Astrocyte (in vitro differentiated cells and primary cell): ENCODE measurements at regions not wholly inside any gene's neighbourhood (a gene's known extent, or its start where the extent isn't known, plus 50 kb on each side); places are given as distances from the start of the nearest gene placed in this dataset.

Experiments used
- DNase-seq: peaks from one replicate; pipeline ENCODE4 v3.0.0-alpha.2; 2010; ENCODE audit warnings: low read depth
- FAIRE-seq: peaks from 2 replicates; lab custom pipeline; 2011; peaks lifted over from hg19 to GRCh38; lab: Jason Lieb, UNC
- H2AFZ ChIP-seq: 2 replicates; pipeline ENCODE4 v1.6.0; 2012; ENCODE audit warnings: low read depth, low read length, inconsistent platforms
- H3K27ac ChIP-seq: 2 replicates; pipeline ENCODE4 v1.5.1; 2011; ENCODE audit warnings: low read depth, low read length, inconsistent platforms
- H3K27me3 ChIP-seq: 2 replicates; pipeline ENCODE4 v1.6.0; 2011; ENCODE audit warnings: low read length, inconsistent platforms; ENCODE audit not compliant: insufficient read depth
- H3K36me3 ChIP-seq: 2 replicates; pipeline ENCODE4 v1.5.1; 2011; ENCODE audit warnings: low read length, inconsistent platforms; ENCODE audit not compliant: insufficient read depth
- H3K4me1 ChIP-seq: 2 replicates; pipeline ENCODE4 v1.5.1; 2011; ENCODE audit warnings: low read length, inconsistent platforms; ENCODE audit not compliant: insufficient read depth
- H3K4me2 ChIP-seq: 2 replicates; pipeline ENCODE4 v1.6.0; 2012; ENCODE audit warnings: low read length, inconsistent platforms
- H3K4me3 ChIP-seq: 2 replicates; pipeline ENCODE4 v1.5.1; 2011; ENCODE audit warnings: low read depth, mild to moderate bottlenecking, low read length, inconsistent platforms; ENCODE audit not compliant: insufficient read depth
- H3K79me2 ChIP-seq: 2 replicates; pipeline ENCODE4 v1.6.0; 2012; ENCODE audit warnings: mild to moderate bottlenecking, low read length, inconsistent platforms; ENCODE audit not compliant: insufficient read depth
- H3K9ac ChIP-seq: 2 replicates; pipeline ENCODE4 v1.6.0; 2012; ENCODE audit warnings: mild to moderate bottlenecking, low read length, inconsistent platforms
- H3K9me3 ChIP-seq: 2 replicates; pipeline ENCODE4 v1.5.1; 2012; ENCODE audit warnings: low read depth, mild to moderate bottlenecking, low read length, inconsistent platforms; ENCODE audit not compliant: insufficient read depth
- H4K20me1 ChIP-seq: 2 replicates; pipeline ENCODE4 v1.6.0; 2012; ENCODE audit warnings: low read length, inconsistent platforms; ENCODE audit not compliant: insufficient read depth
- H3K27ac Mint-ChIP-seq: one replicate; pipeline ENCODE4 v1.8.0; 2021; ENCODE audit warnings: mild to moderate bottlenecking, mixed read lengths; ENCODE audit not compliant: unreplicated experiment
- H3K27me3 Mint-ChIP-seq: one replicate; pipeline ENCODE4 v1.8.0; 2021; ENCODE audit warnings: low read depth, mixed read lengths; ENCODE audit not compliant: unreplicated experiment
- H3K36me3 Mint-ChIP-seq: one replicate; pipeline ENCODE4 v1.8.0; 2021; ENCODE audit warnings: low read depth, mixed read lengths; ENCODE audit not compliant: unreplicated experiment
- H3K4me1 Mint-ChIP-seq: one replicate; pipeline ENCODE4 v1.8.0; 2021; ENCODE audit warnings: low read depth, mixed read lengths; ENCODE audit not compliant: unreplicated experiment
- H3K4me3 Mint-ChIP-seq: one replicate; pipeline ENCODE4 v1.8.0; 2021; ENCODE audit warnings: mild to moderate bottlenecking, moderate library complexity, mixed read lengths; ENCODE audit not compliant: unreplicated experiment
- H3K9me3 Mint-ChIP-seq: one replicate; pipeline ENCODE4 v1.8.0; 2021; ENCODE audit warnings: mild to moderate bottlenecking, mixed read lengths; ENCODE audit not compliant: unreplicated experiment
- CTCF ChIP-seq: IDR thresholded peaks from 2 replicates; pipeline ENCODE4 v1.5.1; 2011; ENCODE audit warnings: low read depth, mild to moderate bottlenecking, inconsistent platforms, low read length, moderate library complexity; ENCODE audit not compliant: insufficient read depth
- EZH2 ChIP-seq: IDR thresholded peaks from 2 replicates; pipeline ENCODE4 v1.6.1; 2012; ENCODE audit warnings: mild to moderate bottlenecking, low read length, inconsistent platforms; ENCODE audit not compliant: insufficient read depth

- H3K27ac ChIP-seq, result no peak overlapping the region
- Mint-ChIP-seq H3K36me3 (no peaks in the 10 kb centered on the region), H3K4me3 (no peak overlapping the region), H3K9me3 (no peaks in the 10 kb centered on the region), H3K4me1 (peaks cover 4% of the 10 kb centered on the region), H3K27me3 (no peaks in the 10 kb centered on the region), H3K27ac (no peak overlapping the region)
- peak overlapping the region; percentile 83 for H3K4me2 ChIP-seq
- H3K36me3 ChIP-seq, result no peaks in the 10 kb centered on the region
- no peaks in the 10 kb centered on the region for H3K4me1 ChIP-seq
- no peak for TF ChIP-seq EZH2
- no peak for TF ChIP-seq CTCF
- H3K4me3 ChIP-seq, result peak overlapping the region; percentile 60
- DNase-seq (peak; percentile 2), FAIRE-seq (no peak)
- H3K79me2 ChIP-seq, result no peaks in the 10 kb centered on the region
- H3K27me3 ChIP-seq, result no peaks in the 10 kb centered on the region
- peak overlapping the region; percentile 45 for H3K9ac ChIP-seq
- no peaks in the 10 kb centered on the region for H4K20me1 ChIP-seq
- peak overlapping the region; percentile 64 for H2AFZ ChIP-seq
- no peaks in the 10 kb centered on the region for H3K9me3 ChIP-seq
These were observed 438.2 kb upstream of the ARRDC4 start for GRCh38 chr15:97522347-97522746.

- H3K4me3 ChIP-seq, result no peak overlapping the region
- H3K9me3 Mint-ChIP-seq, result no peaks in the 10 kb centered on the region
- no peaks in the 10 kb centered on the region for H3K36me3 Mint-ChIP-seq
- FAIRE-seq (no peak), DNase-seq (no peak)
- H3K9me3 ChIP-seq, result no peaks in the 10 kb centered on the region
- no peaks in the 10 kb centered on the region for H3K36me3 ChIP-seq
- H3K9ac ChIP-seq, result no peak overlapping the region
- H3K27ac Mint-ChIP-seq, result no peak overlapping the region
- H3K27me3 ChIP-seq, result no peaks in the 10 kb centered on the region
- no peaks in the 10 kb centered on the region for H3K79me2 ChIP-seq
- no peak overlapping the region for H3K27ac ChIP-seq
- H3K27me3 Mint-ChIP-seq, result no peaks in the 10 kb centered on the region
- no peak overlapping the region for H3K4me3 Mint-ChIP-seq
- peaks cover 4% of the 10 kb centered on the region for H3K4me1 Mint-ChIP-seq
- H2AFZ ChIP-seq, result no peak overlapping the region
- no peaks in the 10 kb centered on the region for H4K20me1 ChIP-seq
- TF ChIP-seq CTCF (no peak), EZH2 (no peak)
- no peaks in the 10 kb centered on the region for H3K4me1 ChIP-seq
- H3K4me2 ChIP-seq, result no peak overlapping the region
These were observed 434.7 kb upstream of the ARRDC4 start for GRCh38 chr15:97525809-97526208.

GRCh38 chr15:97528238-97528637 lies 432.3 kb upstream of the ARRDC4 start:
- Histone ChIP-seq H3K79me2 (no peaks in the 10 kb centered on the region), H3K4me2 (no peak overlapping the region), H3K36me3 (no peaks in the 10 kb centered on the region), H2AFZ (no peak overlapping the region), H3K27ac (no peak overlapping the region), H3K9me3 (peaks cover 4% of the 10 kb centered on the region), H3K4me3 (no peak overlapping the region), H3K9ac (no peak overlapping the region), H3K4me1 (no peaks in the 10 kb centered on the region), H3K27me3 (no peaks in the 10 kb centered on the region), H4K20me1 (no peaks in the 10 kb centered on the region)
- Mint-ChIP-seq H3K4me3 (no peak overlapping the region), H3K27ac (no peak overlapping the region), H3K4me1 (no peaks in the 10 kb centered on the region), H3K27me3 (no peaks in the 10 kb centered on the region), H3K36me3 (no peaks in the 10 kb centered on the region), H3K9me3 (no peaks in the 10 kb centered on the region)
- DNase-seq, result no peak
- TF ChIP-seq EZH2 (no peak), CTCF (no peak)
- FAIRE-seq, result no peak
